ENCODE measurements at regions not wholly inside any gene's neighbourhood (a gene's known extent, or its start where the extent isn't known, plus 50 kb on each side); places are given as distances from the start of the nearest gene placed in this dataset.

GRCh38 chr1:21347072-21347581, 56.9 kb upstream of the ECE1 start:
- DNase-seq (ENCODE audit: low read depth, low spot score) = no peak

GRCh38 chr1:21346365-21347071, 56.3 kb upstream of the ECE1 start:
- no peak for DNase-seq (ENCODE audit: low read depth, low spot score)

- no peak for DNase-seq (ENCODE audit: low read depth, low spot score)
Observed at GRCh38 chr1:21344750-21345443, 54.6 kb upstream of the ECE1 start.

- no peak for DNase-seq (ENCODE audit: low read depth, low spot score)
Observed at GRCh38 chr1:21344098-21344749, 54.0 kb upstream of the ECE1 start.

GRCh38 chr1:21342961-21343838, 52.9 kb upstream of the ECE1 start:
- DNase-seq (ENCODE audit: low read depth, low spot score) = no peak

GRCh38 chr1:21341517-21342078, 51.3 kb upstream of the ECE1 start:
- DNase-seq (ENCODE audit: low read depth, low spot score) = no peak

- DNase-seq (ENCODE audit: low read depth, low spot score) = no peak
Observed at GRCh38 chr1:21341022-21341421, 50.8 kb upstream of the ECE1 start.

- DNase-seq (ENCODE audit: low read depth, low spot score) = no peak
Observed at GRCh38 chr1:21340230-21340945, 50.1 kb upstream of the ECE1 start.

Data from pulmonary artery endothelial cell (primary cell).